ENCODE measurements at regions not wholly inside any gene's neighbourhood (a gene's known extent, or its start where the extent isn't known, plus 50 kb on each side); places are given as distances from the start of the nearest gene placed in this dataset.
A peak's percentile ranks its signal among the peaks of the same experiment; 100 is the strongest.
"Not testable (repeated sequence)": the region's sequence is repeated elsewhere in the genome, so short reads cannot be mapped to it uniquely, and the experiment has no call there.

DNA sequence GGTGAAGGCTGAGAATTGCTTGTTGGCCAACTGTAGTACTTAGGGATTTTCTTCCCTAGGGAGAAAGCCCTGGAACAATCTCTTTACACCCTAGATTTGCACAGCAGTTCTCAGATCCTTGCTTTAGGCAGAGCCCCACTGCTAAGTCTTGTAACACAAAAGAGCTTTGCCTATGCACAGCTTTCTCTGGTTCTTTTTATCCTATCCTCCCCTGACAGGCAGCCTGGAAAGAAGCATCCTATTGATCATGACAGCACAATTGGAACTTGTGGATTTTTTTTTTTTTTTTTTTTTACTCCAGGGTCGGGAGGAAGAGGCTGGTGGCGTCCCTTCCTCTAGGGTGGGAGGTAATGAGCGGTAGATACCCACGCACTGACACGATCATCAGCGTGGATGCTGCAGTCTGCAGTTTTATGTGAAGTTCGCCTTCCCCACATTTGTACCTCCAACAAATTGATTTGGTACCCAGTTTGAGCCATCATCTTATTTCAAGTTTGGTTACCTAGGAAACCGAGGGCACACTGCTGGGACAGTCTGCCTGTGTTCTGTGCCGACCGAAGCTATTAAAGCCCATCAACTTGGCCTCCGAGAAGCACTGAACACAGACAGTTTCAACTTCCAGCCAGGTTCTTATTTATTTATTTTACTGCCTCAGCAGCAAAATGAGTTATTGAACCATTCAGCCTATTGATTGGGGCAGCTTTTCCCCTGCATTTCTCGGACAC is 110.1 kb downstream of the NRN1 start:
- DNase-seq, result no peak

GRCh38 chr6:5894357-5894756 is 112.4 kb downstream of the NRN1 start:
- DNase-seq, result no peak

- no peak for DNase-seq
Observed at GRCh38 chr6:5893295-5893694, 113.4 kb downstream of the NRN1 start.

GRCh38 chr6:5892669-5893068 is 114.1 kb downstream of the NRN1 start:
- DNase-seq, result no peak

GRCh38 chr6:5878792-5879191 is 127.9 kb downstream of the NRN1 start:
- no peak for DNase-seq

DNA sequence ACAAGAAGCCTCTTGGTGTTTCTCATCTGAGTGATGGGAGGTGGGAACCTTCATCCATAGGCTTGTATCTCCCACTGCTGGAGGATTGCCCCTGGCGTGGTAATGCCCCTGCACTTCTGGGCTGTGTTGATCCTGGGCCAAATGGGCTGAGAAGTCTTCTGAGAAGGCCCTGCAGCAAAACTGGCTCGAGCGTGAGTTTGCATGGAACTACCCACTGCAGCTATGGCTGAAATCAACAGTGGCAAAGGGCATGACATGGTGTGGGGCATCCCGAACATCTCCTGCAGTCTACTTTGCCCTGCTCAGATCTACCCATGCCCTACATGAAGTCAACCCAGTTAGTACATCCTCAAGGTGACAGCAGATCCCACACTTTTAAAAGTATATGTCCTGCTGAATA is 130.6 kb downstream of the NRN1 start:
- DNase-seq, result no peak

DNA sequence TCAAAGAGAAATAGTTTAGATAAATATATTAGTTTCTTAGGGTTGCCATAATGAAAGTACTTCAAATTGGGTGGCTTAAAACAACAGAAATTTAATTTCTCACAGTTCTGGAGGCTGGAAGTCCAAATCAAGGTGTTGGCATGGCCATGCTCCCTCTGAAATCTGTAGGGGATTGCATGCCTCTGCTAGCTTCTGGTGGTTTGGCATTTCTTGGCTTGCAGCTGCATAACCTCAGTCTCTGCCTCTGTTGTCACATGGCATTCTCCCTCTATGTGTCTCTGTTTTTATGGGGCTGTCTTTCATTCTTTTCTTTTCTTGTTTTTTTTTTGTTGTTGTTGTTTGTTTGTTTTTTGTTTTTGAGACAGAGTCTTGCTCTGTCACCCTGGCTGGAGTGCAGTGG is 132.7 kb downstream of the NRN1 start:
- not testable (repeated sequence) for DNase-seq

DNA sequence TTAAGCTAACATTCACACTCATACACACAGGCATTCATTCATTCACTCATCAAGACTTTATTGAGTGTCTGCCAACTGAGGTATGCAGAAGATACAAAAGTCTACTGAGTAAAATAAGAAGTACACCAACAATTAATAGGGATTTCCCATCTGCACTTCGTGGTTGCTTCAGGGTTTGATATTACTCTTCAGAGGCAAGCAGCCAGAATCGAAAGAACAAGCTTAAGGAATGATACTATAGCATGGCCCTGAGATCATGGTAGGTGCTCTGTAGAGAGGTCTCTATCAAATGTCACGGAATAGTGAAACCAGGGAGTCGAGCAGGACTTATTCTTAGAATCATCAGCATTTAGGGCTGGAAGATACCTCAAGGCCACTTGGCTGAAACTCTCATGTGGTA is 135.4 kb downstream of the NRN1 start:
- no peak for DNase-seq

DNA sequence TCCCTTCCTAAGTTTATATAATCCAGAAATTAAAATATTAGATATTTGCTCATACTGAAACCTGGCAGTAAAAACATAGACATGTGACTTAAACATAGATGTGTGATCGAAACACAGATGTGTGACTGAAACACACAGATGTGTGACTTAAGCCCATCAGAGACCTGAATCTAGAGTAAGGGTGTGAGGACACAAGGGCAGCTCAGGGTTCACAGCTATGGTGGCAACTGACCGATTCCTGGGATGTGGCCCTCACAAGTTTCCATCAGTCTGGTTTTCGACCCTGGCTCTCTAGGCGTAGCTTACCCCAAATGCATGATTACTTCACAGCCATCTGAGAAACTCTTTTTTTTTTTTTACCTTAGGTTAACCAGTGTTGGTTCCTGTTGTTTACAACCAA is 137.0 kb downstream of the NRN1 start:
- DNase-seq, result no peak

DNA sequence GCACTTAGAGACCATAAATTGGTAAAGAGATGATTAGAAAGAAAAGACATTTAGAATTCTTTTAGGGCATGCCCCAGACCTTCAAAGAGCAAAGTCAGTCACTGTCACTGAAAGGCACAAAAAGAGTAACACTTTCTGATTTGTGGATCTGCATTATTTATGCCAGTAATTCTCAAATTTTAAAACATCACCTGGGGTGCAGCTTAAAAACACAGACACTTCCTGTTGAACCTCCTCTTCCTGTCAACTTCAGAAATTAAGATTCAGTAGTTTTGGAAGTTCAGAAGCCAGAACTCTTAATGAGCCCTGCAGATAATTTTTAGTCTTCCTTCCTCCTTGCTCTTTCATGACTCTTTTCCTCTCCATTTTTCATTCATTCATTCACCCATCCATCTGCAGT is 137.5 kb downstream of the NRN1 start:
- DNase-seq, result no peak

DNA sequence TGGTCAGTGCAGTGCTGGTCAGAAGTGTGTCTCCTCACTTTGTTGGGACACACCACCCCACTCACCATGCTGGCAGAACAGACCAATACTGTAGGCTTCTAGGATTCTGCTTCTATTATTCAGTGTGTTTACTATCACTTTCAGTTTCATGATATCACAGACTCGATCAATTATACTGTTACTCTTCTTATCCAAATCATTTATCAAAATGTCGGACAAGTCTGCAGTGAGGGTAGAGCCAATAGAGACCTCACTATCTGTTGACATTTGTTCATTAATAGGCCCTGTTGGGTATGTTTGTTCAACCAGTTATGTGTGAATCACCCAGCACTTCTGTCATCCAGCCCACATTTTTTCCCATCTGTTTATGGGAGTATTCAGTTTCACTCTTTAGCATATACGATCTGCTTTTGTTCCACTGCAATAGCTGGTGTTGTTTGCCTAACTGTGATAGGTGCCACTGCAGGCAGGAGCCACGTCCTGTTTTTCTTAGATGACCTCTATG is 140.1 kb downstream of the NRN1 start:
- no peak for DNase-seq

- DNase-seq, result peak; percentile 25 to 46
Observed at GRCh38 chr6:5865506-5866031, 141.2 kb downstream of the NRN1 start.

GRCh38 chr6:5860849-5861248 is 145.9 kb downstream of the NRN1 start:
- no peak for DNase-seq

DNA sequence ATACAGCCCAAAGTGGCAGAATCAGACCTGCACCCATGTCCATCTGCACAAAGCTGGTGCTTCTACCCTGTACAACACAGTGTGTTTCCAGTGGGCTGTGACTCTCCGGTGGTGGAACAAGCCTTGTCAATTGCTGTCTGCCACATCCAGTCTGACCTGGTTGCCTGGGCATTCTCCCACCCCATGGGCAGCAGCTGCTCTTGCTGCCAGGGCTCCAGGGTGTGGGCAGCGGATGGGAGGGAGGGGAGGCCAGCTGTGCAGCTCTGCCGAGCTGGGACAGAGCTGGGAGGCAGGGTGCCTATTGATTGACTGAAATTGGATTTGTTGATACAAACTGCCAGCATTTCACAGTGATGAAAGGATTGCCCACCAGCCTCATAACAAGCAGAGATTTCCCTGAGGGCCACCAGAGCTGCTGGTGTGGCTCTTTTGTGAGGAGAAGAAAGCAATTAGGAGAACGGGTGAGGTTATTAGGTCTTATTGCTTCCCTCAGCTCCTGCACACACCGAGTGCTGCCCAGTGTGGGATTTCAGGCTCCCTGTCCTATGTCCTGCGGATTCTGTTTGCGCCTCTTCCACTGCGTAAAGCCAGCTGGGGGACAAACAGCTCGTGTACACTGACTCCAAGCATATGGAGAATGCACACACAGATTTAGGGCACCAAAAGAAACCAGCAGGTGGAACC is 150.8 kb downstream of the NRN1 start:
- DNase-seq, result no peak

- DNase-seq, result no peak
Observed at GRCh38 chr6:5854899-5855298, 151.8 kb downstream of the NRN1 start.

DNA sequence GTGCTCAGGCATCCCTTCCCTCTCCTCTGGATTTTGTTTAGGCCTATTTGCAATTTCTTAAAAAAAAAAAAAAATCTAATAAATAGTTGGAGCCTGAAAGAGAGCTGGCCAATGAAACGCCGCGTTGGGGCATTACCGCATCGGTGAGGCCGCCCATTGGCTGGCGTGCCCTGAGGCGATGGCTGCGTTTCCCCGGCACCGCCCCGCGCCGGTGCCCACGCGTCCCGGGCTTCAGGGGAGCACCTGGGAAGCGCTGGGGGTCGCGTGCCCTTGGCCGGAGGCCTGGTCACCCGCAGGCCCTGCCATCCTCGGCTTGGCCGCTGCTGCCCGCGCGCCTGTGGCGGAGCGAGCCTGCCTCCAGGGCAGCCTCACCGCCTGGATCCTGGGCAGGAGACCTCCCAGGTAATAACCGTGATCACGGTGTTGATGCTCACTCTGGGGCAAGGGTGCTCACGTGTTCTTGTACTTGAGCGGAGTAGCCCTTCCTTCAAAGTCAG is 155.4 kb downstream of the NRN1 start:
- peak; percentile 25 to 26 for DNase-seq

- no peak for DNase-seq
Observed at GRCh38 chr6:5850848-5851255, 155.9 kb downstream of the NRN1 start.

GRCh38 chr6:5846889-5847288 is 159.8 kb downstream of the NRN1 start:
- no peak for DNase-seq

GRCh38 chr6:5846335-5846734 is 160.4 kb downstream of the NRN1 start:
- no peak for DNase-seq

GRCh38 chr6:5843078-5843477 is 163.6 kb downstream of the NRN1 start:
- no peak for DNase-seq

DNA sequence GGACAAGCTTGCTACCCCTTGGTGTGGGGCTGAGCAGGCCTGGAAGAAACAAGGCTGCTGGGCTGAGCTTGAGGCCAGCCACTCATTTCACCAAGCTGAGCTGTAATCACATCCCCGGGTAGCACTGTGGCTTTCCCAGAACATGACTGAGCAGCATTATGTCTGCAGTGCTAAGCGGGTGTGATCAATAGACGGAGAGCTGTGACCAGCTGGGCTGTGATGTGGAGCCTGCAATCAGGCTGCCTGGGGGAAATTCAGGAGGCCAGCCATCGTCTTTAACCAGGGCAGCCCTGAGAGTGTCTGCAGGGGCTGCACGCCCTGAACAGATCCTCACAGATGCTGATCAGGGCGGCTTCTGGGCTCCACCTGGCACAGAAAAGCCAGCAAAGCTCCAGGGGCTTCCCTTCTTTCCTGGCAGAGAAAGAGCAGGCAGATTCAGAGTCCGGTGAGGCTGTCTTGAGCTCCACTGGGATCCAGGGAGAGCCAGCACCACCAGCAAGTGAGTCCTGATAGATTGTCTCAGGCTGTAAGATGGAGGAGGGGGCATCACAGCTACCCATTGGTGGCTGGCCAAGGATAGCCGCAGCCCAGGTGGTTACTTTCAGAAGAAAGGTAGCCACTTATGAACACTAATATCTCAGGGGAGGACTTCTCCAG is 165.9 kb downstream of the NRN1 start:
- DNase-seq, result no peak

DNA sequence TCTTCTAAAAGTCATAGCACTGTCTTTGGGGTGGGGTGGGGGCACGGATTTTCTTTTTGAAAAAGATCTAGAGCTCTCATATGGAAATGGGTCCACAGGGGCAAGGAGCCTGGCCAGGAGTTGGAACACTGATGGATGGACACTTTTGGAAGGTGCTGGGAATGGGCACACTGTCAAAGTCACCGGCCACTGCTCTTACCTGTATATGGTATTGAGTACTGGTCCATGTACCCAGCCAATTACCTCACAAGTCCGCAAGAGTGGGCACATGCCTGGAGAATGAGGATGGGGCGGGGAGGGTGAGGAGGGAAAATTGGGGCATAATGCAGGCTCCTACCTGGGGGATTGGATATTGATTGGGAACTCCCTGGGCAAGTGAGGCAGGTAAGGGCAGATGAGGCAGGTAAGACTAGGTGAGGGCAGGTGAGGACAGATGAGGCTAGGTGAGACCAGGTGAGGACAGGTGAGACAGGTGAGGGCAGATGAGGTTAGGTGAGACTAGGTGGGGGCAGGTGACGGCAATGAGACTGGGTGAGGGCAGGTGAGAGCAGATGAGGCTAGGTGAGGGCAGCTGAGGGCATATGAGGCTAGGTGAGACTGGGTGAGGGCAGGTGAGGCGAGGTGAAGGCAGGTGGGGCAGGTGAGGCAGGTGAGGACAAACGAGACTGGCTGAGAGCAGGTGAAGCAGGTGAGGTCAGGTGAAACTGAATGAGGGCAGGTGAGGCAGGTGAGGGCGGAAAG is 167.9 kb downstream of the NRN1 start:
- no peak for DNase-seq

DNA sequence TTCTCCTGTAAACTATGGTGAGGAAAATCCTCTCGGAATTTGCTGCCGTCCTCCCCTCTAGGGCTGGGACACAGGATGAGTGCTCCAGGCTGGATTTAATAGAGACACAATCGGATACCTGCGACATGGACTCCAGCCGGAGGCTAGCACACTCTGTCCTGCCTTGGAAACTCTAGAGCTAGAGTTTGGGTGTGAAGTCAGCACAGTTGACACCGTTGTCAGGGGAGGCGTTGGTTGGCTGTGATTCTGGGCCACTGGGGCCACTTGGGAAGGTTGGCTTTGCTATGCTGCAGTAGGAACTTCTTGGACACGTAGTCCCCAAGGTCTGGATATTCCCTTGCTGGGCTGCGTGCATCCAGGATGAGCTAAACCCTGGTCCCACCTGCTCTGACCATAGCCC is 169.4 kb downstream of the NRN1 start:
- no peak for DNase-seq
